VCaP (cell line): ENCODE measurements at regions not wholly inside any gene's neighbourhood (a gene's known extent, or its start where the extent isn't known, plus 50 kb on each side); places are given as distances from the start of the nearest gene placed in this dataset.

Experiments
- H3K27ac ChIP-seq: fragments of 450-650 bp; 2 replicates; pipeline ENCODE4 v1.5.1; 2017
- CTCF ChIP-seq: fragments of 450-650 bp; conservative IDR thresholded peaks from 2 replicates; pipeline ENCODE4 v1.5.1; 2017; ENCODE audit warnings: mild to moderate bottlenecking, moderate library complexity

- H3K27ac ChIP-seq: no peak overlapping the region
- no peak for TF ChIP-seq CTCF
These were observed 2314.9 kb downstream of the LRRC4C start for GRCh38 chr11:39144351-39145130.

- no peak overlapping the region for H3K27ac ChIP-seq
- TF ChIP-seq CTCF: no peak
These were observed 2319.9 kb downstream of the LRRC4C start for GRCh38 chr11:39139581-39139980.

- no peak for TF ChIP-seq CTCF
- no peak overlapping the region for H3K27ac ChIP-seq
These were observed 2338.6 kb downstream of the LRRC4C start for GRCh38 chr11:39120890-39121289.

GRCh38 chr11:39113606-39114005 is 2345.8 kb downstream of the LRRC4C start:
- TF ChIP-seq CTCF: no peak

GRCh38 chr11:39102236-39102635 is 2357.2 kb downstream of the LRRC4C start:
- H3K27ac ChIP-seq: no peak overlapping the region
- TF ChIP-seq CTCF: no peak

More at GRCh38 chr11:39113606-39114005, 2345.8 kb downstream of the LRRC4C start:
- no peak overlapping the region for H3K27ac ChIP-seq

- no peak overlapping the region for H3K27ac ChIP-seq
These were observed 2381.0 kb downstream of the LRRC4C start for GRCh38 chr11:39078465-39078864.

GRCh38 chr11:39037611-39038010 is 2421.8 kb downstream of the LRRC4C start:
- H3K27ac ChIP-seq: no peak overlapping the region
- TF ChIP-seq CTCF: no peak

More at GRCh38 chr11:39078465-39078864, 2381.0 kb downstream of the LRRC4C start:
- no peak for TF ChIP-seq CTCF
